ENCODE measurements at regions not wholly inside any gene's neighbourhood (a gene's known extent, or its start where the extent isn't known, plus 50 kb on each side); places are given as distances from the start of the nearest gene placed in this dataset.

DNA sequence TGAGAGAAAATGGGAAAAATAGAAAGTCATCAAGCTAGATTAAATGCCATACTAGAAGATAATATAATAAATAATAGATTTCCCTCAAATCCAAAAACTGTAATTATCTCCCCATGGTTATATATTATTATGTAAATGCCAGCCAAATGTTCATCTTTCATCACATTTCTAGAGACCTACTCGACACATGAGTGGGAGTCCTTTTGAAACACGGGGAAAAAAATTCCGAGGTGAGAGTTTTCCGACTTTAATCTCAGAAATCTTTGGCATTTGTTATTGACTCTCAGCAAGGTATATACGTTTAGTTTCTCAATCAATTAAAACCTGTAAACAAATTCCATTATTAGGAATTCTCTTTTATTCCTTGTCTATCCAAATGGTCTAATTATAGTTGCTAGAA, 465.4 kb upstream of the SMIM31 start:
- Histone ChIP-seq H4K91ac (replicated peaks; ENCODE audit: insufficient read length, low read length) (no peak overlapping the region), H2AFZ (ENCODE audit: low read length) (no peak overlapping the region), H3K9ac (replicated peaks in 1 of 4; ENCODE audit: extremely low read depth in 1 of 4, low read depth in 3 of 4, low read length in 3 of 4) (no peak overlapping the region), H2BK15ac (ENCODE audit: low read length) (no peak overlapping the region), H3K14ac (ENCODE audit: insufficient read length) (no peak overlapping the region), H3K9me3 (ENCODE audit: insufficient read depth in 2 of 2, low read depth in 1 of 2, low read length in 1 of 2) (no peaks in the 10 kb centered on the region), H2BK20ac (ENCODE audit: low read length) (no peak overlapping the region), H2AK5ac (ENCODE audit: low read depth, low read length) (no peak overlapping the region), H3K23ac (ENCODE audit: insufficient read length) (no peak overlapping the region), H3K4me1 (replicated peaks in 1 of 4; ENCODE audit: control insufficient read depth in 3 of 4, insufficient read depth in 4 of 4, low read length in 3 of 4) (no peaks in the 10 kb centered on the region), H3K27ac (ENCODE audit: low read depth, low read length) (no peak overlapping the region), H3K4ac (replicated peaks; ENCODE audit: insufficient read length, low read depth, low read length) (no peak overlapping the region), H3K4me3 (ENCODE audit: extremely low read depth in 1 of 4, insufficient read depth in 2 of 4, low read depth in 3 of 4, low read length in 4 of 4) (no peak overlapping the region), H4K5ac (ENCODE audit: insufficient read length, low read depth, low read length) (no peak overlapping the region), H3K4me2 (ENCODE audit: insufficient read depth in 1 of 2, low read depth in 2 of 2, low read length in 2 of 2) (no peak overlapping the region), H3K23me2 (ENCODE audit: low read depth, low read length) (no peaks in the 10 kb centered on the region), H3K79me1 (ENCODE audit: low read depth, low read length) (no peaks in the 10 kb centered on the region), H2BK5ac (ENCODE audit: low read depth, low read length) (no peak overlapping the region), H3K79me2 (ENCODE audit: control insufficient read depth in 1 of 2, insufficient read depth in 2 of 2, low read length in 2 of 2) (no peaks in the 10 kb centered on the region), H3K27me3 (replicated peaks in 1 of 4; ENCODE audit: control insufficient read depth in 3 of 4, extremely low read depth in 1 of 4, insufficient read depth in 3 of 4, low read length in 3 of 4) (peaks cover 0 to 1% (median 0%) of the 10 kb centered on the region in 4 experiments; a peak in 1 of 7 replicates), H2BK120ac (replicated peaks; ENCODE audit: low read depth, low read length) (no peak overlapping the region), H4K8ac (ENCODE audit: extremely low read depth, insufficient read depth, low read length) (no peak overlapping the region), H3K36me3 (ENCODE audit: control insufficient read depth in 2 of 4, insufficient read depth in 4 of 4, low read length in 3 of 4) (no peaks in the 10 kb centered on the region), H2BK12ac (ENCODE audit: low read depth, low read length) (no peak overlapping the region), H3K18ac (ENCODE audit: extremely low read depth, low read length) (no peak overlapping the region), H4K20me1 (replicated peaks in 1 of 2; ENCODE audit: control insufficient read depth in 1 of 2, insufficient read depth in 2 of 2, low read length in 2 of 2) (no peaks in the 10 kb centered on the region), H3K56ac (replicated peaks; ENCODE audit: insufficient read length, low read depth, low read length) (no peak overlapping the region)
- TF ChIP-seq RXRA (IDR thresholded peaks at IDR 0.05; ENCODE audit: insufficient read depth, low read depth, low read length) = no peak
- TF ChIP-seq RAD21 (IDR thresholded peaks at IDR 0.05 in 1 of 2, conservative IDR thresholded peaks at IDR 0.05 in 1 of 2; ENCODE audit: low read depth in 2 of 2, low read length in 2 of 2) = no peak
- TF ChIP-seq BRCA1 (IDR thresholded peaks at IDR 0.05; ENCODE audit: low read depth, low read length) = no peak
- no peak for TF ChIP-seq GABPA (IDR thresholded peaks at IDR 0.05; ENCODE audit: borderline replicate concordance, insufficient read depth, low read length)
- TF ChIP-seq, protein P1, sequence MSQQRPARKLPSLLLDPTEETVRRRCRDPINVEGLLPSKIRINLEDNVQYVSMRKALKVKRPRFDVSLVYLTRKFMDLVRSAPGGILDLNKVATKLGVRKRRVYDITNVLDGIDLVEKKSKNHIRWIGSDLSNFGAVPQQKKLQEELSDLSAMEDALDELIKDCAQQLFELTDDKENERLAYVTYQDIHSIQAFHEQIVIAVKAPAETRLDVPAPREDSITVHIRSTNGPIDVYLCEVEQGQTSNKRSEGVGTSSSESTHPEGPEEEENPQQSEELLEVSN (IDR thresholded peaks at IDR 0.05) = no peak
- no peak for TF ChIP-seq CHD1 (IDR thresholded peaks at IDR 0.05; ENCODE audit: low read depth, low read length)
- no peak for TF ChIP-seq JUND (IDR thresholded peaks at IDR 0.05; ENCODE audit: low read length)
- TF ChIP-seq CREB1 (IDR thresholded peaks at IDR 0.05) = no peak
- no peak for TF ChIP-seq MAFK (IDR thresholded peaks at IDR 0.05; ENCODE audit: low read depth, low read length)
- CTCF ChIA-PET (ENCODE audit: partially characterized antibody) = no interaction called here
- WGBS, 2 experiments (ENCODE audit: extremely low coverage in 1 of 2, insufficient coverage in 1 of 2, insufficient read length in 1 of 2, insufficient replicate concordance in 2 of 2, low coverage in 1 of 2, low lambda C conversion rate in 2 of 2, missing lambda C conversion rate in 1 of 2) = 89% methylated on average over 5 of the region's 5 CpGs; no CpG with 5 or more reads in 1 of the 2 experiments
- FAIRE-seq = no peak
- POLR2A ChIA-PET (ENCODE audit: partially characterized antibody) = no interaction called here
- DNase-seq (ENCODE audit: low read depth in 1 of 2, low spot score in 2 of 2) = no peak

Measured in H1 (cell line).